HL-60 (cell line): ENCODE measurements at regions not wholly inside any gene's neighbourhood (a gene's known extent, or its start where the extent isn't known, plus 50 kb on each side); places are given as distances from the start of the nearest gene placed in this dataset.

Experiments
- REST ChIP-seq: IDR thresholded peaks from 2 replicates; pipeline ENCODE4 v1.6.1; 2012; ENCODE audit warnings: low read depth; ENCODE audit not compliant: insufficient replicate concordance
- TF ChIP-seq, protein P1 (sequence below): IDR thresholded peaks from one replicate; pipeline ENCODE4 v1.5.1; 2011; ENCODE audit warnings: low read length, control low read depth, inconsistent platforms; ENCODE audit not compliant: insufficient read depth

- TF ChIP-seq, protein P1, sequence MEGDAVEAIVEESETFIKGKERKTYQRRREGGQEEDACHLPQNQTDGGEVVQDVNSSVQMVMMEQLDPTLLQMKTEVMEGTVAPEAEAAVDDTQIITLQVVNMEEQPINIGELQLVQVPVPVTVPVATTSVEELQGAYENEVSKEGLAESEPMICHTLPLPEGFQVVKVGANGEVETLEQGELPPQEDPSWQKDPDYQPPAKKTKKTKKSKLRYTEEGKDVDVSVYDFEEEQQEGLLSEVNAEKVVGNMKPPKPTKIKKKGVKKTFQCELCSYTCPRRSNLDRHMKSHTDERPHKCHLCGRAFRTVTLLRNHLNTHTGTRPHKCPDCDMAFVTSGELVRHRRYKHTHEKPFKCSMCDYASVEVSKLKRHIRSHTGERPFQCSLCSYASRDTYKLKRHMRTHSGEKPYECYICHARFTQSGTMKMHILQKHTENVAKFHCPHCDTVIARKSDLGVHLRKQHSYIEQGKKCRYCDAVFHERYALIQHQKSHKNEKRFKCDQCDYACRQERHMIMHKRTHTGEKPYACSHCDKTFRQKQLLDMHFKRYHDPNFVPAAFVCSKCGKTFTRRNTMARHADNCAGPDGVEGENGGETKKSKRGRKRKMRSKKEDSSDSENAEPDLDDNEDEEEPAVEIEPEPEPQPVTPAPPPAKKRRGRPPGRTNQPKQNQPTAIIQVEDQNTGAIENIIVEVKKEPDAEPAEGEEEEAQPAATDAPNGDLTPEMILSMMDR: no peak
- no peak for TF ChIP-seq REST
Measured at GRCh38 chr20:11136691-11137090, 462.9 kb upstream of the JAG1 start.
